NCI-H82 treated with DMSO at 0.1 percent for 48 hours (cell line): ENCODE measurements at regions not wholly inside any gene's neighbourhood (a gene's known extent, or its start where the extent isn't known, plus 50 kb on each side); places are given as distances from the start of the nearest gene placed in this dataset.

Experiments
- DNase-seq: peaks from one replicate; lab custom pipeline; 2025; ENCODE audit not compliant: unreplicated experiment; lab: John Stamatoyannopoulos, UW

- DNase-seq: no peak
Measured at GRCh38 chr1:163874070-163874469, 552.3 kb downstream of the NUF2 start.

GRCh38 chr1:163875200-163875926 is 553.6 kb downstream of the NUF2 start:
- peak; percentile 65 for DNase-seq

GRCh38 chr1:163875927-163876320 is 554.2 kb downstream of the NUF2 start:
- DNase-seq: no peak

GRCh38 chr1:163876546-163876945 is 554.8 kb downstream of the NUF2 start:
- no peak for DNase-seq

GRCh38 chr1:163877016-163877415 is 555.3 kb downstream of the NUF2 start:
- DNase-seq: no peak

- DNase-seq: no peak
Measured at GRCh38 chr1:163885510-163885909, 563.8 kb downstream of the NUF2 start.

GRCh38 chr1:163896001-163896400 is 574.2 kb downstream of the NUF2 start:
- no peak for DNase-seq

GRCh38 chr1:163897412-163898155 is 575.8 kb downstream of the NUF2 start:
- DNase-seq: no peak

GRCh38 chr1:163906283-163906682 is 584.5 kb downstream of the NUF2 start:
- DNase-seq: no peak

GRCh38 chr1:163912170-163912884 is 590.6 kb downstream of the NUF2 start:
- DNase-seq: no peak

- DNase-seq: no peak
Measured at GRCh38 chr1:163914785-163915413, 593.1 kb downstream of the NUF2 start.

GRCh38 chr1:163922743-163923201 is 601.0 kb downstream of the NUF2 start:
- DNase-seq: no peak

GRCh38 chr1:163924041-163924440 is 602.3 kb downstream of the NUF2 start:
- DNase-seq: peak; percentile 95

GRCh38 chr1:163927493-163927892 is 605.7 kb downstream of the NUF2 start:
- no peak for DNase-seq

- DNase-seq: no peak
Measured at GRCh38 chr1:163928069-163928468, 606.3 kb downstream of the NUF2 start.

GRCh38 chr1:163928651-163929050 is 606.9 kb downstream of the NUF2 start:
- DNase-seq: no peak

- no peak for DNase-seq
Measured at GRCh38 chr1:163932901-163933300, 611.1 kb downstream of the NUF2 start.

- no peak for DNase-seq
Measured at GRCh38 chr1:163933437-163933836, 611.7 kb downstream of the NUF2 start.

- no peak for DNase-seq
Measured at GRCh38 chr1:163935738-163936374, 614.1 kb downstream of the NUF2 start.

GRCh38 chr1:163959622-163960021 is 599.4 kb upstream of the PBX1 start:
- DNase-seq: no peak

GRCh38 chr1:163970151-163970550 is 588.8 kb upstream of the PBX1 start:
- DNase-seq: no peak
